Neural cell (in vitro differentiated cells): ENCODE measurements at regions not wholly inside any gene's neighbourhood (a gene's known extent, or its start where the extent isn't known, plus 50 kb on each side); places are given as distances from the start of the nearest gene placed in this dataset.

Experiments
- RAD21 ChIP-seq: fragments of 450-650 bp; conservative IDR thresholded peaks from 2 replicates; pipeline ENCODE4 v1.6.1; 2014; ENCODE audit warnings: antibody characterized with exemption, mild to moderate bottlenecking, moderate library complexity
- TF ChIP-seq, protein P1 (sequence below): fragments of 450-650 bp; IDR thresholded peaks from 2 replicates; pipeline ENCODE4 v1.5.1; 2014; ENCODE audit warnings: antibody characterized with exemption, mild to moderate bottlenecking, moderate library complexity; ENCODE audit not compliant: poor library complexity, severe bottlenecking

DNA sequence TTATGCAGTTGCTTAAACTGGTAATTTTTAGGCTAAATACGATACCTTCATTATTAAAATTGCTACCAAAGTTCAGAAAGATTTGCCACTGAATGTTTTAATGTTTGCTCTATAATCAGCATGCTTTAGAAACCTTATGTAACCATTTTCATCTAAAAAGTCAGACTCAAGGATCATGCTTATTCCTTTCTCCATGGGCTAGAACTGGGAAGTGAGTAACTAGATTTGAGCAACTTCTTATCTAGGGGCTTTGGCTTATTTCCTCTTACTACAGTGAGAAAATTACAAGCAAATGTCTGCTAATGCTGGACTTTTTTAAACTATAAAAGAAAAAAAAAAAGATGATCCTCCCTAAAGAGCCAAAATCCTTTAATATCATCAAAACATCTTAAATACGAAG lies 215.9 kb downstream of the CRPPA start:
- no peak for TF ChIP-seq RAD21
- TF ChIP-seq, protein P1, sequence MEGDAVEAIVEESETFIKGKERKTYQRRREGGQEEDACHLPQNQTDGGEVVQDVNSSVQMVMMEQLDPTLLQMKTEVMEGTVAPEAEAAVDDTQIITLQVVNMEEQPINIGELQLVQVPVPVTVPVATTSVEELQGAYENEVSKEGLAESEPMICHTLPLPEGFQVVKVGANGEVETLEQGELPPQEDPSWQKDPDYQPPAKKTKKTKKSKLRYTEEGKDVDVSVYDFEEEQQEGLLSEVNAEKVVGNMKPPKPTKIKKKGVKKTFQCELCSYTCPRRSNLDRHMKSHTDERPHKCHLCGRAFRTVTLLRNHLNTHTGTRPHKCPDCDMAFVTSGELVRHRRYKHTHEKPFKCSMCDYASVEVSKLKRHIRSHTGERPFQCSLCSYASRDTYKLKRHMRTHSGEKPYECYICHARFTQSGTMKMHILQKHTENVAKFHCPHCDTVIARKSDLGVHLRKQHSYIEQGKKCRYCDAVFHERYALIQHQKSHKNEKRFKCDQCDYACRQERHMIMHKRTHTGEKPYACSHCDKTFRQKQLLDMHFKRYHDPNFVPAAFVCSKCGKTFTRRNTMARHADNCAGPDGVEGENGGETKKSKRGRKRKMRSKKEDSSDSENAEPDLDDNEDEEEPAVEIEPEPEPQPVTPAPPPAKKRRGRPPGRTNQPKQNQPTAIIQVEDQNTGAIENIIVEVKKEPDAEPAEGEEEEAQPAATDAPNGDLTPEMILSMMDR, result no peak
